GM21717 (cell line): ENCODE measurements at regions not wholly inside any gene's neighbourhood (a gene's known extent, or its start where the extent isn't known, plus 50 kb on each side); places are given as distances from the start of the nearest gene placed in this dataset.
A peak's percentile ranks its signal among the peaks of the same experiment; 100 is the strongest.

Experiments
- ATAC-seq: cut with Tn5 transposase; IDR thresholded peaks from one replicate; pipeline ENCODE4 v1.9.1; 2021; ENCODE audit warnings: mild to moderate bottlenecking, moderate library complexity; ENCODE audit not compliant: unreplicated experiment

GRCh38 chr13:23980160-23980551 lies 82.9 kb upstream of the C1QTNF9B start:
- ATAC-seq = peak; percentile 89

GRCh38 chr13:23983671-23984070 lies 86.4 kb upstream of the C1QTNF9B start:
- ATAC-seq = no peak

- ATAC-seq = no peak
Observed at GRCh38 chr13:23984546-23984945, 87.2 kb upstream of the C1QTNF9B start.

GRCh38 chr13:23985060-23985459 lies 87.8 kb upstream of the C1QTNF9B start:
- no peak for ATAC-seq

DNA sequence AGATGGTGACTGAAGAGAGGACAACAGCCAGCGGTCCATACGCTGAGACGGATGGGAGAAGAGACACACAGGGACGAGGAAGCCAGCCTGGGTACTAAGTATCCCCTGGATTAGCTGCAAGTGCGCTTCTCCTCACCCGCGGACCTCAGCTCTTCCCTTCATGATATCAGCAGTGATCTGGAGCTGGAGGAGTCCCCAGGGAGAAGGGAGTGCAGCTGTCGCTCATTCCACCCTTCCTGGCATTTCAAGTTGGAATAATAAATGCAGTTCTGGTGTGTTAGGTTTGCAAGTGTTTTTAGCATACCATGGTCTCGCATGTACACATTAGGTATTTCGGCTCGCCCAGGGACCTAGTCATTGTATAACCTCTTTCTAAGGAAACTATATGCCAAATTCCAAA lies 88.5 kb upstream of the C1QTNF9B start:
- ATAC-seq = no peak

DNA sequence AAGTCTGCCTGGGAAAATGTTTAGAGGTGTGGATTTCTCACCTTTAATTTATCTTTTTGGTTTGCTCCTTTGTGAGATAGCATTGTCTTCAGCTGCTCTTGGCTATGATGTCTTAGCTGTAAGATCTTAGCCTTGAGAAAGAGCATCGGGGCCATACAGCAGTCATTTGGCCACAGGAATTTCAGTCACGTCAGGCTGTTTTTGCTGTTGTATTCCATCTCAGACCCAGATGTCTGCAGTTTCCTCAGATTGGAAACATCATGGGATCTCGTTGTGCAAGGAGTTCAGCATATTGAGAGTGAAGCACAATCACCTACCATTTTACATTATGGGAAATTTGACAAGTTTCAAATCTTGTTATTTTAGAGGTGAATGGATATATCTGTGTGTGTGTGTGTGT lies 89.3 kb upstream of the C1QTNF9B start:
- no peak for ATAC-seq

DNA sequence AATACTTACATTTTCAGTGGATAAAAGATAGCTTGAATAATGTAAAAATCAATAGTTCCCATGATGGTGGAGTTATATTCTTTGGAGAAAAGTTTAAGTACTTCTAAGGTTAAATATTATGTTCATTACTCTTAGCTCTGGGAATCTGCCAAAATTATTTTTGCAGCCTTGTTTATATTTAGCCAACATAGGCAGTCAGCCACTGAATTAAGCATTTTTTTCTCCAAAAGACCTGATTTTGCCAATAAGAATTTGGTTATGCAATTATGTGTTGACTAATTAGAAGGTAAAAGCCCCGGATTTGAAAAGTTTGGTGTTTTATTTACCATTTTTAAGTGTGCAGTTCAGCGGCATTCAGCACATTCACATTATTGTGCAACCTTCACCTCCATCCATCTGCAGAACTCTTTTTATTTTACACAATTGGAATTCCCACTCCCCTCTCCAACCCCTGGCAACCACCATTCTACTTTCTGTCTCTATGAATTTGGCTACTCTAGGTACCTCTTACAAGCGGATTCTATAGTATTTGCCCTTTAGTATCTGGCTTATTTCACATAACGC lies 90.1 kb upstream of the C1QTNF9B start:
- no peak for ATAC-seq

DNA sequence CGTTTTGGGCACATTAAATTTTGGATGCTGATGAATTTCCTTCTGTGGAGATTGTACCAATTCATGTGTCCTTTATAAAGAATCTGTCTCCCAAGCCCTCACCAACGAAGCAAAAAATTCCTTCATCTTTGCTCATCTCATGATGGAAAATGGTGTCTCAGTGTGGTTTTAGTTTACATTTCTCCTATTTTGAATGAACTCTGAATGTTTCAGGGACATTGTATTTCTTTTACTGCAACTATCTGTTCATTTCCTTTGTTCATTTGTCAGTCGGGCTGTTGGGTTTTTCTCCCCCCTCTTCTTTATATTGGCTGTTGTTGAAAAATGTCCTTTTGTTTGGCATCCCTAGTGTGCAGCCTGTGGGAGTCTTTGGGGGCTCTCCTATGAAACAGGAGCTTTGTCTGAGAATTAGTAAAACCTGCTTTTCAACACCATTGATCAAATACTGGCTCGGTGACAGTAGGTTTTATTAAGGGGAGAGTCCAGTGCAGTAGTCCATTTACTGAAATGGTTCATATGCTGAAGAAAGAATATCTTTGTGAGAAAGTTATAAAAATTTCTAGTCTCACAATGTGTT lies 91.3 kb upstream of the C1QTNF9B start:
- ATAC-seq = no peak

DNA sequence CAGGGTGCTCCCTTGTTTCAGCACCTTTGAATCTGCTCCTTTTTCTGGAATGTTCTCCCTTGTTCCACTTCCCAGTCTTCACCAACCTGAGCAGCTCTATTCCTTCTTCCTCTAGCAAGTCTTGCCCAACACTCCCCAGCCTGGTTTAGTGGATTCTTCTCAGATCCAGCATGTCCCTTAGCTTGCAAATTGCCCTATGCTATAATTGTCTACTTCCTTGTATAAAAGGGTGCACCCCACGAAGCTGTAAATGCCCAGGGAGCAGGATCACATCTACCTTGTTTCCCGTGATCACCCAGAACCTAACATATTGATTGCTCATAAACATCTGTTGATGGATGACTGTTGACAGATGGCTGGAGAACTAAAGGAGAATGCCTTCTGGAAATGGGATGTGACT lies 93.2 kb upstream of the C1QTNF9B start:
- no peak for ATAC-seq

GRCh38 chr13:23991119-23991518 lies 93.8 kb upstream of the C1QTNF9B start:
- ATAC-seq = no peak

DNA sequence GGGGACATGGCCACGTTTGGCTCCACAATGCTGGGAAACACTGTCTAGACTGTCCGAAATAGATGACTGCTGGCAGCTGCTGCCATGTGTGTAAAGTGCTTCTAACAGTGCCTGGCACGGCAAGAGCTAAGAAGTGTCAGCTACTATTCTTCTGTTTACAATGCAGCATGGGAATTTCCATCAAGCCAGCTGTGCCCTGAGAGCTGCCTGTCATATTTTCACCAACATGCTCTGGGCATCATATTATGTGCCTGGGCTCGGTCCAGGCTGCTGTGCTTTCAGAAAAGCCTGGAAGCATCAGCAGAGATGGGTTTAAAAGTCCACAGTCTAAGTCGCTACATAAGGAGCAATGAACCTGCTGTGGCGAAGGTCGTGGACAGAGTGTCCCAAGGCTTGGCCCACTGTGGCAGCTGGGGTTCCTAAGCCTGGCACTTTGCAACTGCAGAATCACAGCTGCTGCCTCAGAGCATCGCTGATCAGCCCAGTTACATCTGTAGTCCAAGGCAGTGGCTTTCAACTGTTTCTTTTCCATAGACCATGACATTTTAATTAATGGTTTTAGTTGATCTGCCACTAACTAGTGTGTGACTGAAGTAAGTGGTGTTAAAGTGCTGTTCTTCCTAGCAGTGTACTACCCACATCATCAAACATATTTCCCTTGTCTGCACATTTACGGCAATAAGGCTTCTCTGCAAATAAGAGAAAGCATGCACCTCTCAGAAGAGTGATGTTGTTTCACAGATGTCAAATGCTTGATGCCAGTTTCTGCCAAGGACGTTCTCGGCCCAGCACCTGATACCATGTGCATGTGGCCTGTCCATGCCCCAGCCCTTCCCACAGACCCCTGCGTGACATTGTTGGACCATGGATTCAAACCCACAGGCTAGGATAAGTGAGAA lies 95.7 kb upstream of the C1QTNF9B start:
- ATAC-seq = no peak

- no peak for ATAC-seq
Observed at GRCh38 chr13:23993680-23993985, 96.3 kb upstream of the C1QTNF9B start.

DNA sequence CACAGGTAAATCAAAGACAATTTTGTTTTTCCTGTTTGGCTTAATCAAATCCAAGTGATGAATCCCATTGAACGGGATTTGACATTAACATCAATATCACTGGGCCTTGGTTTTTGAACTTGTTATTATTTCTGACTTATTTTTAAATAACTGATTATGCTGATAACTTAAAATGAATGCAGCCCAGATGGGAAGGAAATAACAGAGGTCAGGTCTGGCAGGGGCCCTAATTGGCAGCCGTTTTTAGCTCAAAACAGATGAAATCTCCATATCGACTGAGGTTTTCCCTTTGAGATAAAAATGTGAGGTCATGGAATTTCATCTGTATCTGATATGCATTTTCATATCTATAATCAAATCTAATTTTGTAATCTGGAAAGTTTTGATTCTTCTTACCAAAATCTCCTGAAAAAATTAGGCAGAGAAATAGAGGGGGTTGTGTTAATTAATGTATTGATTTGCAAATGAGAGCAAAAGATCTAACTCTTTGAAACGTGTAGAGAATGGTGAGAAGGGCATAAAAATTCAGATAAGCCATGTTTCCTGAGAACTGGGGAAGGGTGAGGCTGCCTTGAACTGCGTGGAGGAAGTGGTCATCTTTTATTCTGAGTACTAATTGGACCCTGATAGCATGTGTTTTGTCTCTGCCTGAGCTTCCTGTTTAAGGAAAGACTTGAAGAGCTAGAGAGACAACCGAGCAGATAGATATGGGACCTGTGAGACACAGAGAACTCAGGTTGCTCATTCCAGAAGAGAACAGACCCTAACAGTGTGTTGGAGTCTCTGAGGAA lies 98.2 kb upstream of the C1QTNF9B start:
- ATAC-seq = no peak

DNA sequence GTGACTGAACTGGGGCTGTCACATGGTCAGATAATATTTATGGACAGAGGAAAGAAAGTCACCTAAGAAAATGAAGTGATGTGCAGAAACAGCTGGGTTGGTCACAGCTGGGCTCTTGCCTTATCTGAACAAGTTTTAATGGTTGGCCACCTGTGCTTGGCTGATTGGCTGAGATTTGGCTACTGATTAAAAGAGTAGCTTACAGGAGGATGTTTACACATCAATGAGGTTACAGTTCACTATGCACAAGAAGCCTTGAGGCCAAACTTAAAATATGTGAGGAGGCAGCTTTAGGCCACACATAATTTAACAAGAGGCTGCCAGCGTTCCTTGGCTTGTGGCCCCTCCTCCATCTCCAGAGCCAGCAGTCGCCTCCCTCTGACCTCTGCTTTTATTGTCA lies 99.2 kb upstream of the C1QTNF9B start:
- ATAC-seq = no peak

DNA sequence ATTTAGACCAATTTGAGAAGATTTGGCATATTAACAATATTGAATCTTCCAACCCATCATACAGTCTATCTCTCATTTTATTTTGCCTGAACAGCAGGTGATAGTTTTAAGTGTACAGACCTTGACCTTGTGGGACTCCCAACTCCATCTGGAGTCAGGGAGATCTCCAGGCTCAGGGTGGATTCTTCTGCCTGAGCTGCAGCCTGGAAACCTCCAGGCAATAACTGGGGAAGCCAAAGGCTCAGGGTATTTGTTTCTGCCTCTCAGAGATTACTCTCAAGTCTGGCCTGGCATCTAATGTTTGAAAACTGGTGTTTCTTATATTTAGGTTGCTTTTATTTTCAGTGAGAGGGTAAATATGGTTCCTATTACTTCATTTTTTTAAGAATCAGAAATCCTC lies 102.1 kb upstream of the C1QTNF9B start:
- no peak for ATAC-seq

DNA sequence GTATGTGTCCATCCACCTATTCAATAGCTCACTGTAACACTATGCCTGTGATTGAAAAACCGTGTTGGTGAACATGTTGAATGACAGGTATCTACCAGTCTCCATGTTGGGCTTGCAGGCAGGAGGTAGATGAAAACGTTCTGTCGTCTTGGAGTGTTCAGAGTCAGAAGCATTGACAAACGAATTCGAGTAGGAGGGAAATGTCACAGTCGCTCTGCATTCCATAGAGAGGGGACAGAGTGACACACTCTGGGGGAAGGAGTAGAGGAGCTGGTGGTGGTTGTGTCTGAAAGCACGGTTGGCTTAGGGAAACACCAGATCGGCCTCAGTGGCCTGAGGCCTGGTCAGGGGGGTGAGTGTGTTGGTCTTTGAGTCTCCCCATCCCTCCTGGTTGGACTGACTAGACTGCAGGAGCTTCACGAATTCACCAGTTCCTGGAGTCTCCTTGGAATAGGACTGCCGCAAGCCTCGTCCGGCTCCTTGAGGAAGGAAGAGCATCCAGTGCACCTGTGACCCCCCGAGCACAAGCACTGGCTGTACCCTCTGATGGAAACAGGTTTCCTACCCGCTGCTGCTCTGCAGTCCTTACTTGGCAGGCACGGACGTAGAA lies 105.0 kb upstream of the C1QTNF9B start:
- no peak for ATAC-seq

- ATAC-seq = no peak
Observed at GRCh38 chr13:24004142-24004899, 107.0 kb upstream of the C1QTNF9B start.

GRCh38 chr13:24004971-24005370 lies 107.7 kb upstream of the C1QTNF9B start:
- ATAC-seq = no peak

DNA sequence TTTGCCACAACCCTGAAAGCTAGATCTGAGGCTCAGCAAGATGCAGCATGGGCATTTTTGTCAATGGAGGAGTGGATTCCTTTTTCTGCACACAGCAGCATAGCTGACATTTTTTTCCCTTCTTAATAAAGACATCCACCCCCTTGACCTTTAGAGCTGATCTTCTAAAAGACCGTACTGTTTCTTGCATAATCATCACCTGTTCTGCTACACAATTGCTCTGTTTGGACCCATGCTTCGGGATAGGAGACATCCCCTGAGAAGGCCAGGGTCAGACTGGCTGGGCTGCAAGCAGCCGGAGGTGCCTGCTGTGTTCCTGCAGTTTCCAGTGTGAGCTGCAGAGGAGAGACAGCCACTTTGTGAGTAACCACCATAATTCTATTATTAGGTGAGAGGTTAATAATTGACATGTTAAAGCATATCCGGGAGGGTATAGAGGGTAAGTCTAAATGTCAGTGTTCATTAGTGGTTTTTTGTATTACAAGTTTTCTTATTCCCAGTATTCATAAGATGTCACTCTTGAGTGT lies 108.5 kb upstream of the C1QTNF9B start:
- no peak for ATAC-seq

DNA sequence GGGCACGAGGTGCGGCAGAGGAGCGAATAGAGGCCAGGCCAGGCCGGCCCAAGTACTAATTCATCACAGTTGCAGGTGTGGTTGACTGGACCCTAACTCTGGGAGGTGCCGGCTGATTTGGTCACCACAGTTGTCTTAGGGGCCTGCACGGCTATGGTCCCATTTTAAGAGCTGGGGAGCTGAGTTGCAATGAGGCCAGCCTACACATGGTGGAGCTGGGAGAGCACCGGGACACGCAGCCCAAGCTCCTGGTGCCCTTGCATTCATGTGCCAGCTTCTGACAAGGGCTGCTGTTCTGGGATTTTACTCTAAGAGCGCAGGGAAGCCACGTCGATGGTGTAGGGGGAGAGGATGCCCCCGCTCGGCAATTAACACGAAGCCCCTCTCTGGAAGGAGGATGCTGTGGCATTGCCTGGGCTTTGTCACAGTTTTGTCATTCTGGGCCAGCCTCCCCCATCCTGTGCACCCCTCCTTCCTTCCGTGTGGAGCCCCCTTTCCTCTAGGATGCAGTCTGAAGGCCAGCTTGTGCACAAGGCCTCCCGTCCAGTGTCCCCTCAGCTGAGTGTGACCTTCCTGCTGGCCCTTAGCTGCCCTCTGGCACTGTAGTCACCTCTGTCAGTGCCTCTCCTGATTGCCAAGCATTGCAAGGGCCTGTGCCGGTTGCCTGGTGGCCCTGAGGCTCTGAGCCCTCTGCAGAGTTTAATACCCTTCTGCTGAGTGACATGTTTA lies 109.4 kb upstream of the C1QTNF9B start:
- ATAC-seq = no peak
